Spleen (tissue), 7 donors: ENCODE measurements at regions not wholly inside any gene's neighbourhood (a gene's known extent, or its start where the extent isn't known, plus 50 kb on each side); places are given as distances from the start of the nearest gene placed in this dataset.

Source experiments
- POLR2A ChIP-seq, 3 donors: fragments of 450-650 bp; IDR thresholded peaks; one replicate each; pipeline ENCODE4 v1.5.1; 2017; ENCODE audit warnings: antibody characterized with exemption in 3 of 3, mild to moderate bottlenecking in 1 of 3
- TF ChIP-seq, protein P1 (sequence below), 11 experiments: fragments of 200-600 bp in 7 of 11; fragments of 450-650 bp in 4 of 11; sonication (generic) in 4 of 11; IDR thresholded peaks in 8 of 11; conservative IDR thresholded peaks in 3 of 11; 1 replicate in 7 of 11; 2 replicates in 4 of 11; pipeline versions ENCODE4 v1.4.0 to v1.8.0; 2016 to 2021; ENCODE audit warnings: antibody characterized with exemption in 11 of 11, inconsistent platforms in 4 of 11, mild to moderate bottlenecking in 1 of 11
- donor health status: DM: no; HTN: no; CAD: no; lungs with moderate emphysema.
- donor health status: DM: no; HTN: no; CAD: no.
- donor health status: DM: no; HTN: no; CAD: no.

DNA sequence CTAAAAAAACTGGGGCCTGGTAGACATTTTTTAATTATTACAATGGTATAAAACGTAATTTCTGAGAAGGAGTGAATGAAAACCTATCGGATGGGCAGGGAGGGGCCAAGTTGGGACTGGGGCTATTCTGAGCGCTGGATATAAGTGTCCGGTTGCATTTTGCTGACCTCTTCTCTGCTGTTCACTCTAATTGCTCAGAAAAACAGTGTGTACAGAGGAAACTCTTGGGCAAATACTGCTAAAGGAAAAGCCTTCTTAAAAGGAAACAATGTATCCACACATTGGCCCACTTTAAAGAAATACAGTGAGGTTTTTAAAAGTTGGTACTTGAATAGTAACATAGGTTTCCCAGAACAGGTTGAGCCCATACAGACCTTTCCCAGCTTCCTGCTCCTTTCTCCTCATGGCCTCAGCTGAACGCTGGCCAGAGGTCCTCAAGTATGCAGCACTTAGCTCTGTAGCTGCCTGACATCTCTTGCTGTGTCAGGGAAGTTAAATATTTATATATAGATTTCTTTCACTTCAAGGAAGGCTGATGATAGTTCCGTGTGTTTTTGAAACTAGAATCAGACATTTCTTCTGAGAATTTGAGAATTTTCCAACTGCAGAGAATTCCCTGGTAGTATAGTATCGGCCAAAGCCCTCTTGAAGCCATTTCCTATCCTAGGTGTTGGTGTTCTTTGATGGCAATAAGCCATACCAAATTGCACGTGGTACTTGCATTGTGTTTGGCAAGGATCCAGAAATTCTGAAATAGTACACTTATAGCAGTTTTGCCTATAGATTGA, 97.1 kb upstream of the SLC4A4 start:
- TF ChIP-seq POLR2A (IDR thresholded peaks at IDR 0.05) = no peak
- TF ChIP-seq, protein P1, sequence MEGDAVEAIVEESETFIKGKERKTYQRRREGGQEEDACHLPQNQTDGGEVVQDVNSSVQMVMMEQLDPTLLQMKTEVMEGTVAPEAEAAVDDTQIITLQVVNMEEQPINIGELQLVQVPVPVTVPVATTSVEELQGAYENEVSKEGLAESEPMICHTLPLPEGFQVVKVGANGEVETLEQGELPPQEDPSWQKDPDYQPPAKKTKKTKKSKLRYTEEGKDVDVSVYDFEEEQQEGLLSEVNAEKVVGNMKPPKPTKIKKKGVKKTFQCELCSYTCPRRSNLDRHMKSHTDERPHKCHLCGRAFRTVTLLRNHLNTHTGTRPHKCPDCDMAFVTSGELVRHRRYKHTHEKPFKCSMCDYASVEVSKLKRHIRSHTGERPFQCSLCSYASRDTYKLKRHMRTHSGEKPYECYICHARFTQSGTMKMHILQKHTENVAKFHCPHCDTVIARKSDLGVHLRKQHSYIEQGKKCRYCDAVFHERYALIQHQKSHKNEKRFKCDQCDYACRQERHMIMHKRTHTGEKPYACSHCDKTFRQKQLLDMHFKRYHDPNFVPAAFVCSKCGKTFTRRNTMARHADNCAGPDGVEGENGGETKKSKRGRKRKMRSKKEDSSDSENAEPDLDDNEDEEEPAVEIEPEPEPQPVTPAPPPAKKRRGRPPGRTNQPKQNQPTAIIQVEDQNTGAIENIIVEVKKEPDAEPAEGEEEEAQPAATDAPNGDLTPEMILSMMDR (IDR thresholded peaks at IDR 0.05 in 8 of 11, conservative IDR thresholded peaks at IDR 0.05 in 3 of 11) = no peak
